GM21786 (cell line): ENCODE measurements at regions not wholly inside any gene's neighbourhood (a gene's known extent, or its start where the extent isn't known, plus 50 kb on each side); places are given as distances from the start of the nearest gene placed in this dataset.
A peak's percentile ranks its signal among the peaks of the same experiment; 100 is the strongest.

Source experiments
- ATAC-seq: cut with Tn5 transposase; IDR thresholded peaks from one replicate; pipeline ENCODE4 v1.9.1; 2021; ENCODE audit not compliant: unreplicated experiment

- ATAC-seq, result peak; percentile 52
Measured at GRCh38 chr4:100738196-100739165, 220.7 kb upstream of the EMCN start.

DNA sequence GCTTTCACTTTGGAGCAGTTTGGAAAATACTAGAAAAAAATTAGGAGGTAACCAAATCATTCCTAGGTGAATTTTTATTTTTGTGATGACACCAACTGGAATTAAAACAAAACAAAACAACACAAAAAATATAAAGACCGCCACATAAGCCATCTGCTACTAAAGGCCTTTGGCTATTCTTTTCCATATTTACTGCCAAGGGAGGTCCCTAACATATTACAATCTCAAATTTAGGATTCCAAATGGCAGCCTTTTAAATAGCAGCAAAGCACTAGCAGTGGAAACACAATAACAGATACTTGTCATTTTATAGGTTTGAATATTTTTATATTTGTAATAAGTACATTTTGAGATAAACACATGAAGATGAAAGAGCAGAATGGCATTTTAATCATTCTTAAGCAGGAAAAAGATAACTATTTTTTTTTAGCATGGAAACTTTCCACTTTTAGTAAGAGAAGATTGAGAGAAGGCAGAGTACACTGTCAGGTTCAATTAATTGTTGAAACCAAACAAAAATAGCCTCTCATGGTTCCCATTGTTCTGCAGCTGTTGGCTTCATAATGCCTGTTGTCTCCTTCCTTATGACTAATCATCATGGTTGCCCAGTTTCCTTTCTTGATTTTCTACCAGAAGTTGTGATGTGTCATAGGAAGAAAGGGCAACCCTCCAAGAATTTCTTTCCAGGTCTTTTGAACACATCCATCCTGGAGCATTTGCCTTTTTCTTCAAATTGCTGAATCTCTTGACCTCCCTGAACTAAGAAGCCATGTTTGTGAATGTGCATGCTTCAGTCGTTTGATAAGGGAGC, 219.0 kb upstream of the EMCN start:
- ATAC-seq, result no peak

DNA sequence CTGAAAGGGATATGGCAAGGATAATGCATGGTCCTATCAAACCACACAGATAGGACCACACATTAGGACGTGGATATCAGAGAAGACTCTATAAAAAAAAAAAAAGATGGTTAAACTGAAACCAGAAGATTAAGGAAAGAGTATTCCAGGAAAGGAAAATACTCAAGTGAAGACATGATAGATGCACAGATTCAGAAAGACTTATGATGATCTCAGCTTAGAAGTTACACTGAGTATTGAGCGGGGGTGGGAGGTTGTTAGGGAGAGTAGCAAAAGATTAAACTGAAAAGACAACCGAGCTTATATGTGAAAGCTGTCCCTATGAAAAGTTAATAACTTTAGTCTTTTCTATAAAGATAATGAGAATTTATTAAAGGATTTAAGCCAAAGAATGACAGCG, 211.0 kb upstream of the EMCN start:
- no peak for ATAC-seq

DNA sequence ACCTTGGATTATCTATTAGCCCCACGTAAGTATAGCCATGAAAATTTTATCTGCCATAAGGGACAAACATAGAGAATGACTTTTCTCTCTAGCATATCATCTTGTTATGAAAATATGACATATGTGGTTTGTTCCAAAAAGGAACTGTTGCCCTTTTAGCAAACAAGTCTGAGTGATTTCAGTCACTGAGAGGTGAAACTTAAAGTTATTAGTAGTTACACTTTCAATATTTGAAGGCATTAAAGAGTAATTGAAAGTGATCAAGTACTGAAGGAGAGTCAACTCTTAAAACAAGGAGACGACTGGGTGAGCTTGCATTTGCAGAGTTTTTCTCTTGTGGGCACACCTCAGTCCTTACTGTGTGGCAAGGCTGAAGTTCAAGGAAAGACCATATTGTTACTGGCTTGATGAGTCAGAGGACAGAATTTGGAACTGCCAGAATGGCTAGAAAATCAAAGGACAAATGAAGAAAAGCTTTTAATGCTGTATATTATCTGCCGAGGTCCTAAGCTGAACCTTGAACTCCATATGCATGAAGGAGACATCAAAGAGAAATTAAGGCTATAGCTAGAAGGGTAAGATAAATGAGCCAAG, 205.1 kb upstream of the EMCN start:
- ATAC-seq, result peak; percentile 57

DNA sequence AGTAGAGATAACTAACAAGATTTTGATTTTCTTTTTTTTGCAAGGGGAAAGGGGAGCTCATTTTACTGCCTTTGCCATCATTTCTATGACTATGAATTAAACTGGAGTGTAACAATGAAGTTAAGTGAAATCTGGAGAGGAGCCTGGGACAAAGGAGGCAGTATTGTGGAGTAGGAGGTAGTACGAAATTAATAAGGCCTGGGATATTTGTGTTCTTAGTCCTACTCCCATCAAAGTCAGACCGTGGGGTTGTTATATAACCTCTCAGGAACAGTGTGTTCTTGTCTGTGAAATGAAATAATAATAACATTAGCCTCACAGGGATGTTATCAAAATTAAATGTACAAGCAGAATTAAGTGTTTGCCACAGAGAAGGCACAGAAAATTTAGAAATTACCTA, 204.3 kb upstream of the EMCN start:
- ATAC-seq, result no peak

GRCh38 chr4:100721490-100721889, 203.7 kb upstream of the EMCN start:
- no peak for ATAC-seq

- no peak for ATAC-seq
Measured at GRCh38 chr4:100721077-100721476, 203.3 kb upstream of the EMCN start.

GRCh38 chr4:100716416-100716815, 198.6 kb upstream of the EMCN start:
- no peak for ATAC-seq

DNA sequence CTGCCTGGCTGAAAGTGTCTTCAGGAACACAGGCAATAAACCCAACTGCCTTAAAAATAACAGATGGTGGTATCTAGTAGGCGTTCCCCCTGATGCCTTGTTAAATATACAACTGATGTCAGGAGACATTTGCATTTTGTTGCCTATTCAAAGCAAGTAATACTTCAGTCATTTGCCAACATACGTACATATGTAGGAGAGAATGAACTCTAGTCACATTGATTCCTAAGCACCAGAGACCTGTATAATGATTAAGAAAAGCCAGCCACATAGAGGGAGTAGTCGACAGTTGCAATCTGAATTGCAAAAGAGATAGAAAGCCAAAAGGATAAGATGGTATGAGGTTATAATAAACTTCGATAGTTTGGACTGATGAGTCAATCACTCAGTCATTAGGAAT, 191.0 kb upstream of the EMCN start:
- ATAC-seq, result no peak

GRCh38 chr4:100707786-100708185, 190.0 kb upstream of the EMCN start:
- no peak for ATAC-seq

- no peak for ATAC-seq
Measured at GRCh38 chr4:100696531-100696930, 178.7 kb upstream of the EMCN start.

- no peak for ATAC-seq
Measured at GRCh38 chr4:100695871-100696270, 178.0 kb upstream of the EMCN start.

- ATAC-seq, result no peak
Measured at GRCh38 chr4:100695039-100695654, 177.3 kb upstream of the EMCN start.

DNA sequence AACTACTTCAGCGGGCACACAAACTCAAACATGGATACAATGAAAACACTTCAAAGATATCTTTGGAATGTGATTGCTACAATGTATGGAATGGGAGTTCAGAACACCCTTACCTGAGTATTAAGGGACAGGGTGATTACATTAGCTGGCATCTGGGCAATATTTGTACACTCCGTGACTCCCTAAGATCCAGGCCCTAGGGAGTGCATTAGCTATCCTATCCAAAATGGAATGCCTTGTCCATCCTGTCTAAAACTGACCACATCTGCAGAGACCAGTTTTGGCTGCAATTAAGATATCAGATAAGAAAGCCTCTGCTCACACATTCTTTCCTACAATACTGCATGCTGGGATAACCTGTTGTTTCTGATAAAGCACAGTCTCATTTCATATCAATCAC, 176.6 kb upstream of the EMCN start:
- no peak for ATAC-seq

GRCh38 chr4:100690812-100691211, 173.0 kb upstream of the EMCN start:
- ATAC-seq, result no peak

- no peak for ATAC-seq
Measured at GRCh38 chr4:100688368-100688767, 170.5 kb upstream of the EMCN start.

GRCh38 chr4:100682477-100683218, 164.8 kb upstream of the EMCN start:
- no peak for ATAC-seq

- ATAC-seq, result no peak
Measured at GRCh38 chr4:100681289-100681688, 163.5 kb upstream of the EMCN start.

- no peak for ATAC-seq
Measured at GRCh38 chr4:100679926-100680325, 162.1 kb upstream of the EMCN start.

GRCh38 chr4:100674976-100675375, 157.2 kb upstream of the EMCN start:
- no peak for ATAC-seq
